Fibroblast of the conjunctiva (primary cell): ENCODE measurements at regions not wholly inside any gene's neighbourhood (a gene's known extent, or its start where the extent isn't known, plus 50 kb on each side); places are given as distances from the start of the nearest gene placed in this dataset.

Source experiments
- DNase-seq: peaks from one replicate; pipeline ENCODE4 v3.0.0-alpha.2; 2010; ENCODE audit warnings: low read depth

DNA sequence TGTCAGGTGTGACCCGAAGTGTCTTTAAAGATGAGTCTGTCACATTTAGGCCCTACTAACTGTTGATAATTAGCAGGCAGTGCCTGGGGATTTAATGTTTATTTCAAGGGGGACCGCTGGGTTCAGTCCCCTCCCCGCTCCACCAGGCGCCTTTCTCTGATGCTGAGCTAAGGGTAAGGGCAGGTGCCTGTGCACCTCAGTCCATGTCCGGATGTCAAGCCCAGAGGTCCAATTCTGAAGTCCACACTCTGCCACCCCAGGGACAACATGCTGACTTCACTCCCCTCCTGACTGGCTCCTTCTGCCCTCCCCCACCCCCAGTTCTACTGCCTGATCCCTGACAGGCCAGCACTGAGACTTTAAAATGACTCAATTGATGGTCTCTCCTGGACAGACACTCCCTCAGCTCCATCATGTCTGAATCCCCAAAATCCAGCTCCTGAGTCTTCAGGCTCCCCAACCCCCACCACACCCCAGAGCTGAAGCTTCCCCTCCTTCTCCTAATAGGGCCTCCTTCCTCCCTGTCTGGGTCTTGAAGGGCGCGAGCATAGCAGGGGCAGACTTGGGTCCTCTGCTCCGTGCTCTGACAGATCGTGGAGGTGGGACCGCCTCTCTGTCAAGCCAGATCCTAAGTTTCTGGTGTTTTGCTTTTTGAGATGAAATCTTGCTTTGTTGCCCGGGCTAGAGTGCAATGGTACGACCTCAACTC, 49.8 kb upstream of the ANO1 start:
- no peak for DNase-seq
